SK-N-SH (cell line): ENCODE measurements at regions not wholly inside any gene's neighbourhood (a gene's known extent, or its start where the extent isn't known, plus 50 kb on each side); places are given as distances from the start of the nearest gene placed in this dataset.

Source experiments
- CTCF ChIA-PET: fragments of 300-600, 350-600 bp; formaldehyde crosslinking; extraction: SDS; loops from one replicate; lab custom pipeline; 2021; lab: Yijun Ruan, JAX
- POLR2A ChIA-PET: fragments of 350-600 bp; sonication (Branson Sonifier 250); formaldehyde crosslinking; extraction: SDS; loops from one replicate; lab custom pipeline; 2020; ENCODE audit warnings: antibody characterized with exemption, inconsistent platforms; lab: Yijun Ruan, JAX
- DNase-seq: peaks from one replicate; pipeline ENCODE4 v3.0.0; 2012
- H2AFZ ChIP-seq: fragments of 200-600 bp; sonication (generic); 2 replicates; pipeline ENCODE4 v1.8.1; 2016; ENCODE audit warnings: antibody characterized with exemption, mild to moderate bottlenecking, low read depth
- H3F3A ChIP-seq: fragments of 200-600 bp; sonication (generic); replicated peaks from 2 replicates; pipeline ENCODE3; 2016; ENCODE audit warnings: antibody characterized with exemption, mild to moderate bottlenecking; ENCODE audit not compliant: insufficient read depth
- H3K27ac ChIP-seq, 2 experiments: fragments of 200-500 bp in 1 of 2; fragments of 200-600 bp in 1 of 2; sonication (Bioruptor generic) in 1 of 2; sonication (generic), shearing (Covaris generic) in 1 of 2; 2 replicates each; pipeline versions ENCODE4 v1.5.1 to v1.6.1; 2014 to 2016; ENCODE audit warnings: low read depth in 2 of 2, inconsistent platforms in 1 of 2, low read length in 1 of 2, mild to moderate bottlenecking in 1 of 2, mixed read lengths in 1 of 2
- H3K27me3 ChIP-seq: fragments of 200-600 bp; sonication (generic), shearing (Covaris generic); 2 replicates; pipeline ENCODE4 v1.6.1; 2016; ENCODE audit warnings: mixed run types; ENCODE audit not compliant: insufficient read depth
- H3K36me3 ChIP-seq, 2 experiments: fragments of 200-500 bp in 1 of 2; fragments of 200-600 bp in 1 of 2; sonication (Bioruptor generic) in 1 of 2; sonication (generic) in 1 of 2; replicated peaks in 1 of 2; 2 replicates each; pipeline versions ENCODE3 to v1.5.1; 2014 to 2016; ENCODE audit warnings: low read length in 1 of 2, mild to moderate bottlenecking in 1 of 2; ENCODE audit not compliant: insufficient read depth in 2 of 2, control insufficient read depth in 1 of 2
- H3K4me1 ChIP-seq, 2 experiments: fragments of 200-500 bp in 1 of 2; fragments of 200-600 bp in 1 of 2; sonication (Bioruptor generic) in 1 of 2; sonication (generic), shearing (Covaris generic) in 1 of 2; 2 replicates each; pipeline versions ENCODE4 v1.5.1 to v1.6.1; 2014 to 2016; ENCODE audit warnings: low read depth in 1 of 2, low read length in 1 of 2, mixed run types in 1 of 2; ENCODE audit not compliant: insufficient read depth in 2 of 2, control insufficient read depth in 1 of 2
- H3K4me2 ChIP-seq: fragments of 200-600 bp; sonication (generic), shearing (Covaris generic); 2 replicates; pipeline ENCODE4 v1.6.1; 2017; ENCODE audit warnings: mixed run types
- H3K4me3 ChIP-seq, 2 experiments: fragments of 200-500 bp in 1 of 2; fragments of 200-600 bp in 1 of 2; sonication (Bioruptor generic) in 1 of 2; sonication (generic), shearing (Covaris generic) in 1 of 2; 2 replicates each; pipeline versions ENCODE4 v1.5.1 to v1.8.1; 2014 to 2016; ENCODE audit warnings: low read depth in 2 of 2, inconsistent platforms in 1 of 2, low read length in 1 of 2, mild to moderate bottlenecking in 1 of 2, mixed read lengths in 1 of 2, moderate library complexity in 1 of 2
- H3K79me2 ChIP-seq: fragments of 200-600 bp; sonication (generic); 2 replicates; pipeline ENCODE4 v1.8.1; 2017; ENCODE audit warnings: mild to moderate bottlenecking; ENCODE audit not compliant: insufficient read depth
- H3K9ac ChIP-seq: fragments of 200-600 bp; sonication (generic); 2 replicates; pipeline ENCODE4 v1.6.1; 2017; ENCODE audit warnings: mixed run types
- H3K9me2 ChIP-seq: fragments of 200-600 bp; sonication (generic); 2 replicates; pipeline ENCODE4 v1.6.1; 2017; ENCODE audit warnings: mixed run types
- H3K9me3 ChIP-seq: fragments of 200-600 bp; sonication (generic); 2 replicates; pipeline ENCODE4 v1.6.1; 2017; ENCODE audit warnings: mixed run types, mild to moderate bottlenecking, moderate library complexity
- H4K20me1 ChIP-seq: fragments of 200-600 bp; sonication (generic); 2 replicates; pipeline ENCODE4 v1.6.1; 2017; ENCODE audit warnings: mild to moderate bottlenecking, mixed run types; ENCODE audit not compliant: insufficient read depth
- EZH2phosphoT487 ChIP-seq: fragments of 200-600 bp; sonication (generic); IDR thresholded peaks from 2 replicates; pipeline ENCODE4 v1.6.1; 2017; ENCODE audit warnings: low read depth, mixed run types, mild to moderate bottlenecking, antibody characterized with exemption, moderate library complexity, borderline replicate concordance
- FOXM1 ChIP-seq: IDR thresholded peaks from 2 replicates; pipeline ENCODE4 v1.4.0; 2012; ENCODE audit warnings: low read depth, mild to moderate bottlenecking
- MEF2A ChIP-seq: IDR thresholded peaks from 2 replicates; pipeline ENCODE4 v1.4.0; 2012; ENCODE audit warnings: low read depth, borderline replicate concordance
- MXI1 ChIP-seq: IDR thresholded peaks from 2 replicates; pipeline ENCODE4 v1.6.1; 2012; ENCODE audit warnings: mild to moderate bottlenecking, low read depth, low read length, improper control_type of control experiment
- NFIC ChIP-seq: IDR thresholded peaks from 2 replicates; pipeline ENCODE4 v1.4.0; 2012; ENCODE audit warnings: borderline replicate concordance
- POLR2AphosphoS5 ChIP-seq: IDR thresholded peaks from 2 replicates; pipeline ENCODE4 v1.6.1; 2012; ENCODE audit warnings: low read depth, low read length
- REST ChIP-seq: IDR thresholded peaks from 2 replicates; pipeline ENCODE4 v1.6.1; 2012; ENCODE audit warnings: mild to moderate bottlenecking, low read depth, low read length, moderate library complexity
- TEAD4 ChIP-seq: IDR thresholded peaks from 2 replicates; pipeline ENCODE4 v1.4.0; 2012; ENCODE audit warnings: mild to moderate bottlenecking, borderline replicate concordance; ENCODE audit not compliant: insufficient read depth
- YY1 ChIP-seq: IDR thresholded peaks from 2 replicates; pipeline ENCODE4 v1.4.0; 2012; ENCODE audit warnings: low read depth, mild to moderate bottlenecking
- WGBS: methylation state at CpG from one replicate; pipeline ENCODE4 v1.1.6; 2017; ENCODE audit warnings: low lambda C conversion rate; 5-methylcytosine and 5-hydroxymethylcytosine counted together
- TF ChIP-seq, protein P1 (sequence below): fragments of 200-600 bp; sonication (generic); IDR thresholded peaks from 2 replicates; pipeline ENCODE4 v1.6.1; 2017; ENCODE audit warnings: antibody characterized with exemption, mild to moderate bottlenecking, moderate library complexity
- TF ChIP-seq, protein P2 (sequence below): fragments of 150-350 bp; IDR thresholded peaks from 2 replicates; pipeline ENCODE4 v1.6.1; 2016; ENCODE audit warnings: mild to moderate bottlenecking, low read depth, low read length
- TF ChIP-seq, protein P3 (sequence below): IDR thresholded peaks from 2 replicates; pipeline ENCODE4 v1.4.0; 2012; ENCODE audit warnings: low read depth, borderline replicate concordance

- Histone ChIP-seq H2AFZ (no peak overlapping the region), H3K9ac (no peak overlapping the region), H3K27ac (no peak overlapping the region), H3K9me3 (no peaks in the 10 kb centered on the region), H3K79me2 (no peaks in the 10 kb centered on the region), H3F3A (no peaks in the 10 kb centered on the region), H4K20me1 (no peaks in the 10 kb centered on the region), H3K9me2 (no peaks in the 10 kb centered on the region), H3K4me1 (no peaks in the 10 kb centered on the region), H3K4me2 (no peak overlapping the region), H3K27me3 (no peaks in the 10 kb centered on the region), H3K4me3 (no peak overlapping the region)
- POLR2A ChIA-PET, result no interaction called here
- DNase-seq, result no peak
- 4% methylated on average over 3 of the region's 3 CpGs for WGBS
- CTCF ChIA-PET, result no interaction called here
- TF ChIP-seq POLR2AphosphoS5 (no peak), NFIC (no peak), FOXM1 (no peak), EZH2phosphoT487 (no peak), TEAD4 (no peak)
- TF ChIP-seq, protein P1, sequence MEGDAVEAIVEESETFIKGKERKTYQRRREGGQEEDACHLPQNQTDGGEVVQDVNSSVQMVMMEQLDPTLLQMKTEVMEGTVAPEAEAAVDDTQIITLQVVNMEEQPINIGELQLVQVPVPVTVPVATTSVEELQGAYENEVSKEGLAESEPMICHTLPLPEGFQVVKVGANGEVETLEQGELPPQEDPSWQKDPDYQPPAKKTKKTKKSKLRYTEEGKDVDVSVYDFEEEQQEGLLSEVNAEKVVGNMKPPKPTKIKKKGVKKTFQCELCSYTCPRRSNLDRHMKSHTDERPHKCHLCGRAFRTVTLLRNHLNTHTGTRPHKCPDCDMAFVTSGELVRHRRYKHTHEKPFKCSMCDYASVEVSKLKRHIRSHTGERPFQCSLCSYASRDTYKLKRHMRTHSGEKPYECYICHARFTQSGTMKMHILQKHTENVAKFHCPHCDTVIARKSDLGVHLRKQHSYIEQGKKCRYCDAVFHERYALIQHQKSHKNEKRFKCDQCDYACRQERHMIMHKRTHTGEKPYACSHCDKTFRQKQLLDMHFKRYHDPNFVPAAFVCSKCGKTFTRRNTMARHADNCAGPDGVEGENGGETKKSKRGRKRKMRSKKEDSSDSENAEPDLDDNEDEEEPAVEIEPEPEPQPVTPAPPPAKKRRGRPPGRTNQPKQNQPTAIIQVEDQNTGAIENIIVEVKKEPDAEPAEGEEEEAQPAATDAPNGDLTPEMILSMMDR, result no peak
- TF ChIP-seq, protein P2, sequence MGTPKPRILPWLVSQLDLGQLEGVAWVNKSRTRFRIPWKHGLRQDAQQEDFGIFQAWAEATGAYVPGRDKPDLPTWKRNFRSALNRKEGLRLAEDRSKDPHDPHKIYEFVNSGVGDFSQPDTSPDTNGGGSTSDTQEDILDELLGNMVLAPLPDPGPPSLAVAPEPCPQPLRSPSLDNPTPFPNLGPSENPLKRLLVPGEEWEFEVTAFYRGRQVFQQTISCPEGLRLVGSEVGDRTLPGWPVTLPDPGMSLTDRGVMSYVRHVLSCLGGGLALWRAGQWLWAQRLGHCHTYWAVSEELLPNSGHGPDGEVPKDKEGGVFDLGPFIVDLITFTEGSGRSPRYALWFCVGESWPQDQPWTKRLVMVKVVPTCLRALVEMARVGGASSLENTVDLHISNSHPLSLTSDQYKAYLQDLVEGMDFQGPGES, result no peak
- TF ChIP-seq, all 33 proteins: peak for 0
- no peaks in the 10 kb centered on the region for H3K36me3 ChIP-seq
Measured at GRCh38 chr6:138031850-138032249, 75.4 kb downstream of the PERP start.

DNA sequence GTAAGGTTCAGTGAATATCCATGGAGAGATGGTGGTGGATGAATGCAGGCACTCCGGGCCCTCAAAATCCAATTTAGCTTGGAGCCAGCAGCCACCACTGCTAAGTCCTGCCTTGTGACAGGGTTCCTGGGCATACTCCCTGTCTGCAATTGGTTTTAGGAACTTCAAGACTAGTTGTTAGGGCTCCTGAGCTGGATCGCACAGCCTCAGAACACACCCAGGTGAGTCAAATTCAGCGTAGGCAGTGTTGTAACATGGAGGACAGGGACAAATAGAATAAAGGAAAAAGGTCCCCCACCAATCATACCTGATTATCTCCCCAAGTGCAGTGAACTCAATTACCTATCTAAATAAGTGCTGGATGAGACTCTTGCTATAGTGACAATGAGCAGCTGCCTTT lies 74.6 kb downstream of the PERP start:
- POLR2A ChIA-PET, result no interaction called here
- no peak overlapping the region for H3K9ac ChIP-seq
- H3K9me2 ChIP-seq, result no peaks in the 10 kb centered on the region
- no peaks in the 10 kb centered on the region for H4K20me1 ChIP-seq
- no peaks in the 10 kb centered on the region for H3K9me3 ChIP-seq
- CTCF ChIA-PET, result no interaction called here
- H3K4me1 ChIP-seq, result no peaks in the 10 kb centered on the region
- DNase-seq, result no peak
- H3K27me3 ChIP-seq, result no peaks in the 10 kb centered on the region
- H3K79me2 ChIP-seq, result no peaks in the 10 kb centered on the region
- H3F3A ChIP-seq, result no peaks in the 10 kb centered on the region
- no peak overlapping the region for H3K27ac ChIP-seq
- TF ChIP-seq REST, result no peak
- TF ChIP-seq, protein P3, sequence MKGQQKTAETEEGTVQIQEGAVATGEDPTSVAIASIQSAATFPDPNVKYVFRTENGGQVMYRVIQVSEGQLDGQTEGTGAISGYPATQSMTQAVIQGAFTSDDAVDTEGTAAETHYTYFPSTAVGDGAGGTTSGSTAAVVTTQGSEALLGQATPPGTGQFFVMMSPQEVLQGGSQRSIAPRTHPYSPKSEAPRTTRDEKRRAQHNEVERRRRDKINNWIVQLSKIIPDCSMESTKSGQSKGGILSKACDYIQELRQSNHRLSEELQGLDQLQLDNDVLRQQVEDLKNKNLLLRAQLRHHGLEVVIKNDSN, result no peak
- no peak for TF ChIP-seq EZH2phosphoT487
- no peak for TF ChIP-seq MEF2A
- no peak for TF ChIP-seq NFIC
- TF ChIP-seq YY1, result no peak
- TF ChIP-seq, protein P2, result no peak
- no peak for TF ChIP-seq MXI1
- TF ChIP-seq, protein P1, result no peak
- H3K4me2 ChIP-seq, result no peak overlapping the region
- H3K36me3 ChIP-seq, result no peaks in the 10 kb centered on the region
- no peak overlapping the region for H2AFZ ChIP-seq
- 8% methylated on average over 2 of the region's 3 CpGs for WGBS
- H3K4me3 ChIP-seq, result no peak overlapping the region
